Endothelial cell (in vitro differentiated cells): ENCODE measurements at regions not wholly inside any gene's neighbourhood (a gene's known extent, or its start where the extent isn't known, plus 50 kb on each side); places are given as distances from the start of the nearest gene placed in this dataset.
"Not testable (repeated sequence)": the region's sequence is repeated elsewhere in the genome, so short reads cannot be mapped to it uniquely, and the experiment has no call there.

ENCODE experiments used
- DNase-seq: peaks from one replicate; pipeline ENCODE4 v3.0.0; 2021; ENCODE audit warnings: low spot score
- H3K27ac Mint-ChIP-seq: one replicate; pipeline ENCODE4 v1.8.0; 2021; ENCODE audit warnings: mixed read lengths, inconsistent platforms; ENCODE audit not compliant: unreplicated experiment
- H3K27me3 Mint-ChIP-seq: one replicate; pipeline ENCODE4 v1.8.0; 2021; ENCODE audit warnings: mild to moderate bottlenecking, moderate library complexity, mixed read lengths, inconsistent platforms; ENCODE audit not compliant: unreplicated experiment
- H3K36me3 Mint-ChIP-seq: one replicate; pipeline ENCODE4 v1.8.0; 2021; ENCODE audit warnings: mild to moderate bottlenecking, low read depth, mixed read lengths, inconsistent platforms; ENCODE audit not compliant: unreplicated experiment
- H3K4me1 Mint-ChIP-seq: one replicate; pipeline ENCODE4 v1.8.0; 2021; ENCODE audit warnings: mild to moderate bottlenecking, mixed read lengths, inconsistent platforms; ENCODE audit not compliant: unreplicated experiment
- H3K4me3 Mint-ChIP-seq: one replicate; pipeline ENCODE4 v1.8.0; 2021; ENCODE audit warnings: mild to moderate bottlenecking, mixed read lengths, inconsistent platforms; ENCODE audit not compliant: unreplicated experiment
- H3K9me3 Mint-ChIP-seq: one replicate; pipeline ENCODE4 v1.8.0; 2021; ENCODE audit warnings: mixed read lengths, inconsistent platforms; ENCODE audit not compliant: unreplicated experiment
- CTCF ChIP-seq: fragments of 200-600 bp; sonication (generic); IDR thresholded peaks from one replicate; pipeline ENCODE4 v1.5.0; 2021; ENCODE audit warnings: antibody characterized with exemption; ENCODE audit not compliant: unreplicated experiment

- no peak for TF ChIP-seq CTCF
- peaks cover 6% of the 10 kb centered on the region for H3K9me3 Mint-ChIP-seq
These were observed 145.4 kb downstream of the LPIN1 start for GRCh38 chr2:11891671-11892440.

GRCh38 chr2:11896386-11896785 lies 150.0 kb downstream of the LPIN1 start:
- Mint-ChIP-seq H3K4me3 (no peak overlapping the region), H3K27ac (no peak overlapping the region), H3K27me3 (peaks cover 4% of the 10 kb centered on the region), H3K4me1 (no peaks in the 10 kb centered on the region), H3K9me3 (no peaks in the 10 kb centered on the region), H3K36me3 (no peaks in the 10 kb centered on the region)
- no peak for DNase-seq
- no peak for TF ChIP-seq CTCF

More at GRCh38 chr2:11891671-11892440, 145.4 kb downstream of the LPIN1 start:
- no peak overlapping the region for H3K27ac Mint-ChIP-seq
- H3K27me3 Mint-ChIP-seq, result peaks cover 2% of the 10 kb centered on the region
- H3K4me1 Mint-ChIP-seq, result no peaks in the 10 kb centered on the region
- peaks cover 6% of the 10 kb centered on the region for H3K36me3 Mint-ChIP-seq
- DNase-seq, result no peak
- no peak overlapping the region for H3K4me3 Mint-ChIP-seq

GRCh38 chr2:11898576-11898975 lies 152.1 kb downstream of the LPIN1 start:
- Mint-ChIP-seq H3K27ac (no peak overlapping the region), H3K27me3 (peaks cover 2% of the 10 kb centered on the region), H3K4me3 (no peak overlapping the region), H3K36me3 (no peaks in the 10 kb centered on the region), H3K4me1 (no peaks in the 10 kb centered on the region), H3K9me3 (no peaks in the 10 kb centered on the region)
- no peak for TF ChIP-seq CTCF
- no peak for DNase-seq

GRCh38 chr2:11899264-11899818 lies 152.9 kb downstream of the LPIN1 start:
- Mint-ChIP-seq H3K36me3 (no peaks in the 10 kb centered on the region), H3K27ac (no peak overlapping the region), H3K27me3 (peaks cover 2% of the 10 kb centered on the region), H3K9me3 (no peaks in the 10 kb centered on the region), H3K4me1 (no peaks in the 10 kb centered on the region), H3K4me3 (no peak overlapping the region)
- no peak for TF ChIP-seq CTCF
- DNase-seq, result no peak

- H3K4me3 Mint-ChIP-seq, H3K36me3 Mint-ChIP-seq, DNase-seq, H3K4me1 Mint-ChIP-seq, H3K27ac Mint-ChIP-seq, H3K9me3 Mint-ChIP-seq, H3K27me3 Mint-ChIP-seq: not testable (repeated sequence)
These were observed 154.5 kb downstream of the LPIN1 start for GRCh38 chr2:11900891-11901290.
